ENCODE measurements at regions not wholly inside any gene's neighbourhood (a gene's known extent, or its start where the extent isn't known, plus 50 kb on each side); places are given as distances from the start of the nearest gene placed in this dataset.
"Not testable (repeated sequence)": the region's sequence is repeated elsewhere in the genome, so short reads cannot be mapped to it uniquely, and the experiment has no call there.

- DNase-seq, result no peak
Observed at GRCh38 chr4:22573198-22573597, 57.3 kb upstream of the ADGRA3 start.

- no peak for DNase-seq
Observed at GRCh38 chr4:22573641-22574040, 57.8 kb upstream of the ADGRA3 start.

- DNase-seq, result no peak
Observed at GRCh38 chr4:22574424-22574823, 58.6 kb upstream of the ADGRA3 start.

- DNase-seq, result no peak
Observed at GRCh38 chr4:22574880-22575279, 59.0 kb upstream of the ADGRA3 start.

GRCh38 chr4:22587253-22587652 is 71.4 kb upstream of the ADGRA3 start:
- no peak for DNase-seq

- DNase-seq, result no peak
Observed at GRCh38 chr4:22593933-22594332, 78.1 kb upstream of the ADGRA3 start.

GRCh38 chr4:22595684-22596083 is 79.8 kb upstream of the ADGRA3 start:
- no peak for DNase-seq

DNA sequence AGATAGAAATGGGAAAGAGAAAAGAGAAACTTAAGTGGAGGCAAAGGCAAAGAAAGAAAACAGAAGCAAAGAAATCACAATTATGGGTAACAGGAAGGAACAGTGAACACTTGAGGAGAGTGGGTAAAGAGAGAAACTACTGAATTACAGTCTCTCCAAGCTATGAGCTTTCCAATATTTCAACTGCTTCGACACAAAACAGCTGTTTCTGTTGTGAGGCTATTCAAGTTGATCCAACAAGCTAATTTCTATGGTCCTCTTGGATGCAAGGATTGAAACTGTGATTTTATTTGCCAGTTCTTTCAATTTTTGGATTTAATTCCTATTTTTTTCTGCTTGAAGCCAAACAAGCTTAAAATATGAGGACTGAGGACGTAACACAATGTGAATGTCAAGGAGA is 80.5 kb upstream of the ADGRA3 start:
- no peak for DNase-seq

DNA sequence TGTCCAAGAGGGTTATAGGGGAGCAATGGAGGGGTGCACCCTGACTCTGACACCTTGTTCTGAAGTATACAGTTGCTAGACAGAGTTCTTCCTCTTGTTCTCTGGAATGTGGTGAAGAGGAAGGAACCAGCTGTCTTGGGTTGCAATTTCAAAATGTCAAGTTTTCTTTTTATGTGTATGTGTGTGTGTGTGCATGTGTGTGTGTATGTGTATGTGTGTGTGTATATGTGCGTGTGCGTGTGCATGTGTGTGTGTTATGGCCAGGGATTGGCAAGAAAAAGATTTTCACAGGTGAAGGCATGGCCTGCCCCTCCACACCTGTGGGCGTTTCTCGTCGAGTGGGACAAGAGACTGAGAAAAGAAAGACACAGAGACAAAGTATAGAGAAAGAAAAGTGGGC is 81.6 kb upstream of the ADGRA3 start:
- DNase-seq, result no peak

DNA sequence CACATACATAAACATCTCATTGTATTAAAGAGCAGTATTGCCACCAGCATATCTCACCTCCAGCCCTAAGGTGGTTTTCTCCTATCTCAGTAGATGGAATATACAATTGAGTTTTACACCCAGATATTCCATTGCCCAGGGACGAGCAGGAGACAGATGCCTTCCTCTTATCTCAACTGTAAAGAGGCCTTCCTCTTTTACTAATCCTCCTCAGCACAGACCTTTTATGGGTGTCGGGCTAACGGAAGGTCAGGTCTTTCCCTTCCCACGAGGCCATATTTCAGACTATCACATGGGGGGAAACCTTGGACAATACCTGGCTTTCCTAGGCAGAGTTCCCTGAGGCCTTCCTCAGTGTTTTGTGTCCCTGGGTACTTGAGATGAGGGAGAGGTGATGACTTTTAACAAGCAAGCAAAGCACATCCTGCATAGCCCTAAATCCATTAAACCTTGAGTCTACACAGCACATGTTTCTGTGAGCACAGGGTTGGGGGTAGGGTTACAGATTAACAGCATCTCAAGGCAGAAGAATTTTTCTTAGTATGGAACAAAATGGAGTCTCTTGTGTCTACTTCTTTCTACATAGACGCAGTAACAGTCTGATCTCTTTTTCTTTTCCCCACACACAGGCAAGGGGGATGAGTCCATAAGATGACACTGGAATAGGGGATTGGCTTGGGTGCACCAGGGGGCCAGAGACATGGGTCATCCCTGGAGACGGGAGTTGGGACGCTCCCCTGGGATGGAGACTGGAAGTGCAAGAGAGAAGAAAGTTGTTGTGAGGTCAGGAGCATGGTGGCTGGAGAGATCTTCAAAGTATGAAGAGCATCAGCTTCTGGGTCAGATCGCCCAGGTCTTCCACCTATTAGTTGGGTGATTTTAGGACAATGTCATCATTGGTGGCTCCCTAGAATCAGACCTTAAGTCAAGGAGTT is 82.5 kb upstream of the ADGRA3 start:
- not testable (repeated sequence) for DNase-seq

GRCh38 chr4:22599228-22599928 is 83.5 kb upstream of the ADGRA3 start:
- DNase-seq, result not testable (repeated sequence)

DNA sequence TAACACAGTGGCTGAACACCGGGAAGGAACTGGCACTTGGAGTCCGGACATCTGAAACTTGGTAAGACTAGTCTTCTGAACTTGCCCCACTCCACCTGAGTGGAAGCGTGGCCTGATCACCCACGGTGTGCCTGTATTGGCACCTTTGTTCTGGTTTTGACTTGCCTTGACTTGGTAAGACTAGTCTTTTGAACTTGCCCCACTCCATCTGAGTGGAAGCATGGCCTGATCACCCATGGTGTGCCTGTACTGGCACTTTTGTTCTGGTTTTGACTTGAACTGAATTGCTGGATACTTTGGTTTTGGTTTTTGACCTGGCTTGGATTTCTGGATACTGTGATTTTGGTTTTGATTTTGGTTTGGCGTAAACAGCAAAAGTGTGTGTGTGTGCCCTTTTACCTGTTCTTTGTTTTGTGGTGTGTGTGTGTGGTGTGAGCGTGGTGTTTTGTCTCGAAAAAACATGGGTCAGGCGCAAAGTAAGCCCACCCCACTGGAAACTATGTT is 84.1 kb upstream of the ADGRA3 start:
- not testable (repeated sequence) for DNase-seq

DNA sequence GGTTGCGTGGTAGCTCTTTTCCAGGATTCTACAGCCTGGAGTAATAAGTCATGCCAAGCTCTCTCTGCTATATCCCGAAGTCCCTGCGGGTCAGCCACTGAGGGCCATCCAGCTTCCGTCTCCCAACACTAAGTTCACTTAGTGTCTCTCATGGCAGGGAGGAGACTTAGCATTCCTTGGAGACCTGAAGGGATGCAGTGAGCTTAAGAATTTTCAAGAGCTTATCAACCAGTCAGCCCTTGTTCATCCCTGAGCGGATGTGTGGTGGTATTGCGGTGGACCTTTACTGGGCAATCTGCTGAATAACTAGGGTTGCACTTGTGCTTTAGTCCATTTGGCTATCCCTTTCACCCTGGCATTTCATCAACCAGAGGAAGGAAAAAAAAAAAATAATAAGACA is 85.8 kb upstream of the ADGRA3 start:
- DNase-seq, result not testable (repeated sequence)

GRCh38 chr4:22607382-22607781 is 85.4 kb upstream of the GBA3 start:
- peak; percentile 71 for DNase-seq

GRCh38 chr4:22609951-22610525 is 82.7 kb upstream of the GBA3 start:
- not testable (repeated sequence) for DNase-seq

- DNase-seq, result no peak
Observed at GRCh38 chr4:22614114-22614513, 78.6 kb upstream of the GBA3 start.

GRCh38 chr4:22616516-22616915 is 76.2 kb upstream of the GBA3 start:
- DNase-seq, result no peak

DNA sequence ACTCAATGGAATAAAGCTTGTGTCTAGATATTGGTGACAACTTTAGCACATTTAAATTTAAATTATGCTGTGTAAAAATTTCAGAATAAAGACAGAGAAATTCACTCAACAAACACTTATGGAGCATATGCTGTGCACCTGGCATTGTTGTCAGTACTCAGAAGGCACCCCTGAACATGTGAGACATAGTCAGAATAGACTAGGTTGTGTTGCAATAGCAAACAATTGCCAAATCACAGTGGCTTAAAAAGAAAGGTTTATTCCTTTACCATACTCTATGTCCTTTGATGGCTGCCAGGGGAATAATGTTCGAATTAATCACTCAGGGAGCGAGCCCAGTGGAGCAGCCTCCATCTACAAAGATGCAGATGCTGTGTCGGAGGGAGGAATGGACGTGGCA is 72.6 kb upstream of the GBA3 start:
- not testable (repeated sequence) for DNase-seq

DNA sequence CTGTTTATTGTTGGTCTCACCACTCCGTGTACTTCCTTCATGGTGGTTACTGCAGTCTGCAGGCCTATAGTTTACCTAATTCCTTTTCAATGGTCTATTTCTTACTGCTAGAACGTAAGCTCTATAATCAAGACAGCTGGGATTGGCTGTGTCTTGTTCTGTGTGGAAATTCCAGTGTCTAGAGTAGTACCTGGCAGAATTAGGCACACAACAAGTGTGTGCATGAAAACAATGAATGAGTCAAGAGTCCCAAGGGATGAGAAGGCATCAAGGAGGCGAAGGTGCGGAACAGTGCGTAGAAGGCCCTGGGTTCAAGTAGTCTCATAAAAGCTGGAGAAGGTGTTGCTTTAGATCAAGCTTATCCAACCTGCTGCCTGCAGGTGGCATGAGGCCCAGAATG is 70.8 kb upstream of the GBA3 start:
- not testable (repeated sequence) for DNase-seq

GRCh38 chr4:22624002-22624401 is 68.7 kb upstream of the GBA3 start:
- DNase-seq, result not testable (repeated sequence)

- DNase-seq, result no peak
Observed at GRCh38 chr4:22625311-22625710, 67.4 kb upstream of the GBA3 start.

- DNase-seq, result not testable (repeated sequence)
Observed at GRCh38 chr4:22627851-22628250, 64.9 kb upstream of the GBA3 start.

DNA sequence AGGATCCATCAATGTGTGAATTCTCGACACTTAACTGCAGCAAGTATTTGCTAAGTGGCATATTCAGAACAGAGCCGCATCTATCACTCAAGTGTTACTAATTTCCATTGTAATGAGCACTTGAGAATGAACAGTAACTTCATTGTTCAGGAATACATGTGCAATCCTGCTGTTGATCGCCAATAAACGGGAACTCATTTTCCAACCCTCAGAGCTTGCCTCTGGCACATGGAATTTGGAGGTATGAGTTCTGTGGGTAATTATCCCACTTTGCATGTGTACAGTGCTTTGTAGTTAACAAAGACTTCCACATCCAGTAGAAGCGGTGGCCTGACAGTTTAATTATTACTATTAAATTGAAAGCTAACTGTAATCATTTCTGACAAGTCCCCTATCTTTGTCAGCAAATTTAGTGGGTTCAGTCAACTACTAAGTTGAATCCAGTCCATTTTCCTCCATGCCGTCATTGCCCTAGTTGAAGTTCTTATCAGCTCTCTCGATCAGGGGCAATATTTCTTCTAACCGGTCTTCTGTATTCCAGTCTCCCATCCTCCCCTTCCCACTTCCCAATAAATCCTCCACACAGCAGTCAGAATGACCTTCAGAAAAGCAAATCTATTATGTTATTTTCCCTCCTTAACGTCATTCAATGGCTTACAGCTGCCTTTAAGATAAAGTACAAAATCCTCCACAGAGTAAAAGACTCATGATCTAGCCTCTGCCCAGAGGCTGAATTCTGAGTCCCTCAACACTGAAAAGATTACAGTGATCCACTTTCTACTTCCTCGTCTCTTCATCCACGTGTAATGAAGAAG is 62.4 kb upstream of the GBA3 start:
- DNase-seq, result not testable (repeated sequence)

Measured in GDM1 (cell line).